ENCODE measurements at regions not wholly inside any gene's neighbourhood (a gene's known extent, or its start where the extent isn't known, plus 50 kb on each side); places are given as distances from the start of the nearest gene placed in this dataset.
"Not testable (repeated sequence)": the region's sequence is repeated elsewhere in the genome, so short reads cannot be mapped to it uniquely, and the experiment has no call there.

GRCh38 chr2:21836261-21836660 is 712.5 kb downstream of the TDRD15 start:
- Histone ChIP-seq H3K36me3 (ENCODE audit: control insufficient read depth, insufficient read depth, low read length) (no peaks in the 10 kb centered on the region), H3K9ac (ENCODE audit: low read depth, low read length) (no peak overlapping the region), H3K9me3 (ENCODE audit: control insufficient read depth, insufficient read depth, low read length) (no peaks in the 10 kb centered on the region), H3K27ac (ENCODE audit: low read depth, low read length) (no peak overlapping the region), H3K4me3 (ENCODE audit: low read depth, low read length) (no peak overlapping the region), H3K27me3 (ENCODE audit: control insufficient read depth, insufficient read depth, low read length) (no peaks in the 10 kb centered on the region), H3K4me1 (ENCODE audit: control insufficient read depth, insufficient read depth, low read length) (peaks cover 5% of the 10 kb centered on the region)

GRCh38 chr2:21836719-21837118 is 713.0 kb downstream of the TDRD15 start:
- H3K9ac ChIP-seq (ENCODE audit: low read depth, low read length): no peak overlapping the region
- H3K27me3 ChIP-seq (ENCODE audit: control insufficient read depth, insufficient read depth, low read length): no peaks in the 10 kb centered on the region
- H3K27ac ChIP-seq (ENCODE audit: low read depth, low read length): no peak overlapping the region

GRCh38 chr2:21837168-21837960 is 713.6 kb downstream of the TDRD15 start:
- H3K36me3 ChIP-seq (ENCODE audit: control insufficient read depth, insufficient read depth, low read length): no peaks in the 10 kb centered on the region
- no peaks in the 10 kb centered on the region for H3K9me3 ChIP-seq (ENCODE audit: control insufficient read depth, insufficient read depth, low read length)
- H3K27me3 ChIP-seq (ENCODE audit: control insufficient read depth, insufficient read depth, low read length): no peaks in the 10 kb centered on the region
- no peak overlapping the region for H3K4me3 ChIP-seq (ENCODE audit: low read depth, low read length)
- H3K27ac ChIP-seq (ENCODE audit: low read depth, low read length): no peak overlapping the region
- no peak overlapping the region for H3K9ac ChIP-seq (ENCODE audit: low read depth, low read length)
- H3K4me1 ChIP-seq (ENCODE audit: control insufficient read depth, insufficient read depth, low read length): peaks cover 8% of the 10 kb centered on the region

More at GRCh38 chr2:21836719-21837118, 713.0 kb downstream of the TDRD15 start:
- H3K4me1 ChIP-seq (ENCODE audit: control insufficient read depth, insufficient read depth, low read length): peaks cover 8% of the 10 kb centered on the region
- H3K9me3 ChIP-seq (ENCODE audit: control insufficient read depth, insufficient read depth, low read length): no peaks in the 10 kb centered on the region
- H3K4me3 ChIP-seq (ENCODE audit: low read depth, low read length): no peak overlapping the region
- no peaks in the 10 kb centered on the region for H3K36me3 ChIP-seq (ENCODE audit: control insufficient read depth, insufficient read depth, low read length)

GRCh38 chr2:21841341-21841740 is 717.6 kb downstream of the TDRD15 start:
- no peak overlapping the region for H3K4me3 ChIP-seq (ENCODE audit: low read depth, low read length)

GRCh38 chr2:21850367-21850766 is 726.6 kb downstream of the TDRD15 start:
- H3K27me3 ChIP-seq (ENCODE audit: control insufficient read depth, insufficient read depth, low read length); H3K4me1 ChIP-seq (ENCODE audit: control insufficient read depth, insufficient read depth, low read length); H3K4me3 ChIP-seq (ENCODE audit: low read depth, low read length); H3K36me3 ChIP-seq (ENCODE audit: control insufficient read depth, insufficient read depth, low read length); H3K9ac ChIP-seq (ENCODE audit: low read depth, low read length); H3K9me3 ChIP-seq (ENCODE audit: control insufficient read depth, insufficient read depth, low read length); H3K27ac ChIP-seq (ENCODE audit: low read depth, low read length): not testable (repeated sequence)

More at GRCh38 chr2:21841341-21841740, 717.6 kb downstream of the TDRD15 start:
- no peak overlapping the region for H3K9ac ChIP-seq (ENCODE audit: low read depth, low read length)
- H3K9me3 ChIP-seq (ENCODE audit: control insufficient read depth, insufficient read depth, low read length): no peaks in the 10 kb centered on the region
- H3K36me3 ChIP-seq (ENCODE audit: control insufficient read depth, insufficient read depth, low read length): no peaks in the 10 kb centered on the region
- H3K27ac ChIP-seq (ENCODE audit: low read depth, low read length): peak overlapping the region; percentile 61
- no peaks in the 10 kb centered on the region for H3K27me3 ChIP-seq (ENCODE audit: control insufficient read depth, insufficient read depth, low read length)
- peaks cover 8% of the 10 kb centered on the region for H3K4me1 ChIP-seq (ENCODE audit: control insufficient read depth, insufficient read depth, low read length)

- no peaks in the 10 kb centered on the region for H3K9me3 ChIP-seq (ENCODE audit: control insufficient read depth, insufficient read depth, low read length)
- no peak overlapping the region for H3K9ac ChIP-seq (ENCODE audit: low read depth, low read length)
- H3K27me3 ChIP-seq (ENCODE audit: control insufficient read depth, insufficient read depth, low read length): no peaks in the 10 kb centered on the region
- no peaks in the 10 kb centered on the region for H3K4me1 ChIP-seq (ENCODE audit: control insufficient read depth, insufficient read depth, low read length)
- H3K4me3 ChIP-seq (ENCODE audit: low read depth, low read length): no peak overlapping the region
- H3K27ac ChIP-seq (ENCODE audit: low read depth, low read length): no peak overlapping the region
- H3K36me3 ChIP-seq (ENCODE audit: control insufficient read depth, insufficient read depth, low read length): no peaks in the 10 kb centered on the region
These were observed 731.2 kb downstream of the TDRD15 start for GRCh38 chr2:21854938-21855337.

- Histone ChIP-seq H3K27ac (ENCODE audit: low read depth, low read length) (no peak overlapping the region), H3K9ac (ENCODE audit: low read depth, low read length) (no peak overlapping the region), H3K36me3 (ENCODE audit: control insufficient read depth, insufficient read depth, low read length) (no peaks in the 10 kb centered on the region), H3K27me3 (ENCODE audit: control insufficient read depth, insufficient read depth, low read length) (no peaks in the 10 kb centered on the region), H3K9me3 (ENCODE audit: control insufficient read depth, insufficient read depth, low read length) (no peaks in the 10 kb centered on the region), H3K4me1 (ENCODE audit: control insufficient read depth, insufficient read depth, low read length) (no peaks in the 10 kb centered on the region), H3K4me3 (ENCODE audit: low read depth, low read length) (no peak overlapping the region)
These were observed 732.9 kb downstream of the TDRD15 start for GRCh38 chr2:21856708-21857107.

GRCh38 chr2:21860907-21861306 is 737.1 kb downstream of the TDRD15 start:
- Histone ChIP-seq H3K4me1 (ENCODE audit: control insufficient read depth, insufficient read depth, low read length) (no peaks in the 10 kb centered on the region; the same call in 1 of the 2 replicates), H3K27me3 (ENCODE audit: control insufficient read depth, insufficient read depth, low read length) (no peaks in the 10 kb centered on the region), H3K9ac (ENCODE audit: low read depth, low read length) (no peak overlapping the region), H3K4me3 (ENCODE audit: low read depth, low read length) (no peak overlapping the region), H3K27ac (ENCODE audit: low read depth, low read length) (no peak overlapping the region), H3K9me3 (ENCODE audit: control insufficient read depth, insufficient read depth, low read length) (no peaks in the 10 kb centered on the region), H3K36me3 (ENCODE audit: control insufficient read depth, insufficient read depth, low read length) (no peaks in the 10 kb centered on the region)

GRCh38 chr2:21866316-21866715 is 742.5 kb downstream of the TDRD15 start:
- no peaks in the 10 kb centered on the region for H3K36me3 ChIP-seq (ENCODE audit: control insufficient read depth, insufficient read depth, low read length)
- H3K9me3 ChIP-seq (ENCODE audit: control insufficient read depth, insufficient read depth, low read length): no peaks in the 10 kb centered on the region
- peaks cover 3% of the 10 kb centered on the region for H3K4me1 ChIP-seq (ENCODE audit: control insufficient read depth, insufficient read depth, low read length)
- no peaks in the 10 kb centered on the region for H3K27me3 ChIP-seq (ENCODE audit: control insufficient read depth, insufficient read depth, low read length)
- no peak overlapping the region for H3K9ac ChIP-seq (ENCODE audit: low read depth, low read length)
- no peak overlapping the region for H3K4me3 ChIP-seq (ENCODE audit: low read depth, low read length)
- no peak overlapping the region for H3K27ac ChIP-seq (ENCODE audit: low read depth, low read length)

GRCh38 chr2:21887881-21888280 is 764.1 kb downstream of the TDRD15 start:
- H3K9ac ChIP-seq (ENCODE audit: low read depth, low read length): no peak overlapping the region
- H3K4me3 ChIP-seq (ENCODE audit: low read depth, low read length): no peak overlapping the region
- no peaks in the 10 kb centered on the region for H3K27me3 ChIP-seq (ENCODE audit: control insufficient read depth, insufficient read depth, low read length)
- no peaks in the 10 kb centered on the region for H3K9me3 ChIP-seq (ENCODE audit: control insufficient read depth, insufficient read depth, low read length)
- H3K27ac ChIP-seq (ENCODE audit: low read depth, low read length): no peak overlapping the region
- H3K36me3 ChIP-seq (ENCODE audit: control insufficient read depth, insufficient read depth, low read length): no peaks in the 10 kb centered on the region
- no peaks in the 10 kb centered on the region for H3K4me1 ChIP-seq (ENCODE audit: control insufficient read depth, insufficient read depth, low read length)

- no peaks in the 10 kb centered on the region for H3K9me3 ChIP-seq (ENCODE audit: control insufficient read depth, insufficient read depth, low read length)
- H3K4me1 ChIP-seq (ENCODE audit: control insufficient read depth, insufficient read depth, low read length): no peaks in the 10 kb centered on the region
- no peak overlapping the region for H3K27ac ChIP-seq (ENCODE audit: low read depth, low read length)
- no peak overlapping the region for H3K9ac ChIP-seq (ENCODE audit: low read depth, low read length)
- no peaks in the 10 kb centered on the region for H3K27me3 ChIP-seq (ENCODE audit: control insufficient read depth, insufficient read depth, low read length)
- no peak overlapping the region for H3K4me3 ChIP-seq (ENCODE audit: low read depth, low read length)
- no peaks in the 10 kb centered on the region for H3K36me3 ChIP-seq (ENCODE audit: control insufficient read depth, insufficient read depth, low read length)
These were observed 766.3 kb downstream of the TDRD15 start for GRCh38 chr2:21890041-21890440.

All from HUES48 (cell line).